Cerebellar cortex (tissue), 1 donor: ENCODE measurements at regions not wholly inside any gene's neighbourhood (a gene's known extent, or its start where the extent isn't known, plus 50 kb on each side); places are given as distances from the start of the nearest gene placed in this dataset.

Experiments
- DNase-seq: peaks from one replicate; pipeline ENCODE4 v3.0.0-alpha.2; 2015; ENCODE audit warnings: low spot score

GRCh38 chr3:67790043-67790442, 135.6 kb upstream of the SUCLG2 start:
- DNase-seq: peak; percentile 42

DNA sequence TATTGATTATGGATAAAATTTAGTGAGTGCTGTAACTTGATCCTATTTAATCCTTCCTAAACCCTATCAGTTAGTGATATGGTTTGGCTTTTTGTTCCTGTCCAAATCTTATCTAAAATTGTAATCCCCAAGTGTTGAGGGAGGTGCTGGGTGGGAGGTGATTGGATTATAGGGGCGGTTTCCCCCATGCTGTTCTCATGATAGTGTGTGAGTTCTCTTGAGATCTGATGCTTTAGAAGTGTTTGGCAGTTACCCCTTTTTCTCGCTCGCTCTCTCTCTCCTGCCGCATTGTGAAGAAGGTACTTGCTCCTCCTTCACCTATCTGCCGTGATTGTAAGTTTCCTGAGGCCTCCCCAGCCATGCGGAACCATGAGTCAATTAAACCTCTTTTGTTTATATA, 134.0 kb upstream of the SUCLG2 start:
- no peak for DNase-seq

GRCh38 chr3:67783281-67784250, 129.2 kb upstream of the SUCLG2 start:
- DNase-seq: no peak

DNA sequence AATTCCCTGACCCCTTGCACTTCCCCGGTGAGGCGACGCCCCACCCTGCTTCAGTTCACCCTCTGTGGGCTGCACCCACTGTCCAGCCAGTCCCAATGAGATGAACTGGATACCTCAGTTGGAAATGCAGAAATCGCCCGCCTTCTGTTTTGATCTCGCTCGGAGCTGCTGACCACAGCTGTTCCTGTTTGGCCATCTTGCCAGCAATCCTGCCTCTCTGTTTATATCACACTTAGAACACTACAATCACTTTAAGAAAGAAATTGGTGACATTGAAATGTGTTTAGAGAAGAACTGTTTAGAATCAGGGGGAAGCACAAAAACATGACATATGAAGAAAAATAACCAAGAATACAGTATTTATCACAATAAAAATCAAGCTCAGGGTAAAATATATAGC, 127.5 kb upstream of the SUCLG2 start:
- DNase-seq: no peak

DNA sequence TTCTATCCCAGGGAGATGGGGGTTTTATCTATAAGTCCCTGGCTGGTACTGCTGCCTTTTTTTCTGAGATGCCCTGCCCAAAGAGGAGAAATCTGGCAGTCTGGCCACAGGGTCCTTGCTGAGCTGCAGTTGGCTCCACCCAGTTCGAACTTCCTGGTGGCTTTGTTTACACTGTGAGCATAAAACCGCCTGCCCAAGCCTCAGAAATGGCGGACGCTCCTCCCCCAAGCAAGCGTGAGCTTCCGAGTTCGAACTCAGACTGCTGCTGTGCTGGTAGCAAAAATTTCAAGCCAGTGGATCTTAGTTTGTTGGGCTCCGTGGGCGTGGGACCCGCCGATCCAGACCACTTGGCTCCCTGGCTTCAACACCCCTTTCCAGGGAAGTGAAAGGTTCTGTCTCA, 126.8 kb upstream of the SUCLG2 start:
- DNase-seq: no peak

GRCh38 chr3:67774676-67775075, 120.3 kb upstream of the SUCLG2 start:
- no peak for DNase-seq

DNA sequence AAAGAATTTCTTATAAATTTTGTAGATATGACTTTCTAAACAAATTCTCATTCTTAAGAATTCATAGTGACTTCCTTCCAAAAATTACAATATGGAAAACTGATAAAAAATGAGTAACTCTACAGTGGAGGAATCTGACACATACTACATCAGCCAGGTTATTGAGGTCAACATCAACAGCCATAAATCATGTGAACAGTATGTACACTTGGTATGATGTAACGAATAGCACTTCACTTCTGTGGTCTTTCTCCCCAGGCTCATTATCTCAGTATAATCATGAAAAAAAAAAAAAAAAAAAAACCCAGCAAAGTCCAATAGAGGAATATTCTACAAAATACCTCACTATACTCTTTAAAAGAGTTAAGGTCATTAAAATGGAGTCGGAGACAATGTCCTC, 111.2 kb upstream of the SUCLG2 start:
- DNase-seq: no peak

GRCh38 chr3:67745296-67745695, 90.9 kb upstream of the SUCLG2 start:
- DNase-seq: no peak

- DNase-seq: no peak
Observed at GRCh38 chr3:67744699-67745098, 90.3 kb upstream of the SUCLG2 start.

GRCh38 chr3:67739851-67740250, 85.4 kb upstream of the SUCLG2 start:
- no peak for DNase-seq

DNA sequence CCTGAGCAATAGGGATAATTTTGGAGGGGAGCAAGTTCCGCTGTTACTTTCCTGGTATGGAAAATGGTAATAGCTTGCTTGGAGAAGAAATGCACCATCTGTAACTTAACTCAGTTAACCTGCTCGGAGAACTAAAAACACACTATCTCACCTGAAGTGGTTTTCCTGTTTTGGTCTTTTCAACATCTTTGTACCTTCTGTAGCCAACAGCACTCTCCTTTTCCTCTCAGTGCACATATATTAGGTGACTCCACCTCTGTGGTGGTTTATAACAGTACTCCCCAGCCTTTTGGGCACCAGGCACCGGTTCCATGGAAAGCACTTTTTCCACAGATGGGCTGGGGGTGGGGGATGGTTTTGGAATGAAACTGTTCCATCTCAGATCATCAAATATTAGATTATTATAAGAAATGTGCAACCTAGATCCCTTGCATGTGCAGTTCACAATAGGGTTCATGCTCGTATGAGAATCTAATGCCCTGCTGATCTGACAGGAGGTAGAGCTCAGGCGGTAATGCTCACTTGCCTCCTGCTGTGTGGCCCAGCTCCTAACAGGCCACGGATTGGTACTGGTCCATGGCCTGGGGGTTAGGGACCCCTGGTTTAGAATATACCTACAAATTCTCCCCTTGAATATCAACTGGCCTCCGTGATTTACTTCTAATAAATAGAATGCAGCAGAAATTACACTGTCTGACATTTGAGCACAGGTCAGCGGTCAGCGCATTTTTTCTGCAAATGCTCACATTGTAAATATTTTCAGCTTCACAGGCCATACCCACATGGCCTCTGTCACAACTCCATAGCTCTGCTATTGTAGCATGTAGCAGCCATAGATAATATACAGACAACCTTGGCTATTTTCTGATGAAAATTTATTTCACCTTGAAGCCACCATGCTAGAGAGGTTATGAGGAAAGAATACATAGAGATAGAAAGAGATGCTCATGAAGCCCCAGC, 83.8 kb upstream of the SUCLG2 start:
- DNase-seq: no peak

DNA sequence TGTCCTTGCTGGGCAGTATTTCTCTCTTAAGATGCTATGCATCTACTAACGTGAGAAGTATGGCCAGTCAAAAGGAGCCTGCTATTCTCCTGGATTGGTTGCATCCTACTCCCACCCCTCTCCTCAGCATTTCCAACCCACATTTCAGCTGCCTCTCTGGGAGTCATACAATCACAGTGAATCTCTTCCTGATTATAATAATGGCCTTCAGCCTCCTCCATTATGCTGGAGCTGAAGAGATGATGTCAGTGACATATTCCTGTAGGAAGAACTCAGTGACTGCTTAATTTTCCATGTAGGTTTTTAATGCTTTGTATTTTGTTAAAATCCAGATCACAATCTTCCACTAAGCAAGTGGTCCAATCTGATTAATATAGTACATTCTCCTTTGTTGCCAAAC, 82.7 kb upstream of the SUCLG2 start:
- DNase-seq: no peak

DNA sequence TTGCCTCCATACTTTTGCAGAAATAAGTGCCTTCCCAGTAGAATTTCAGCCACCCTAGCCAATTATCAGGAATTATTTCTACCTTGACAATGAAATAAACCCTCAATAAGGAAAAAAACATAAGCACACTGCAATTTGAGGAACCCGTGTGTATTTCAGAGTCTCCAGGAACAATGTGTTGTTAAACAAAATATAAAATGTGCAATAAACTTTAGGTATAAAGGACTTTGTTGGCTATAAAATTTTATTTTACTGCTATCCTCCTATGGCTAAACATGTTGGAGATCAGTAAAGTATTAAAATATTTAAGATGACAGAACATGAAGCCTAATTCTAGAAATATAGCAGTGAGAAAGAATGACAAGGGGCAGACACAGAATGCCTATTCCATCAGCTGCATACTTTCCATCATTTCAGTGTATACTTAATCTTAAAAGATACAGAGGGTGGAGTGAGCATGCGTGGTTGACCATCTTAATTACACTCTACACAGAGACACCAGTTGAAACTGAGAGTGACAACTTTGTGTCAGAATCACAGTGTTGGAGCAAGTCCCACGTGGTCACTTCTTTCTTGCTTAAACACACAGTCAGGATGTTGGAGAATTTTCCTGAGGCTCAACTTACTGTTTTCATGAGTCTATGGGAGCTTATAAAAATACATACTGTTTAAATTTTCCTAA, 79.0 kb upstream of the SUCLG2 start:
- DNase-seq: no peak

GRCh38 chr3:67724434-67724833, 70.0 kb upstream of the SUCLG2 start:
- DNase-seq: no peak

DNA sequence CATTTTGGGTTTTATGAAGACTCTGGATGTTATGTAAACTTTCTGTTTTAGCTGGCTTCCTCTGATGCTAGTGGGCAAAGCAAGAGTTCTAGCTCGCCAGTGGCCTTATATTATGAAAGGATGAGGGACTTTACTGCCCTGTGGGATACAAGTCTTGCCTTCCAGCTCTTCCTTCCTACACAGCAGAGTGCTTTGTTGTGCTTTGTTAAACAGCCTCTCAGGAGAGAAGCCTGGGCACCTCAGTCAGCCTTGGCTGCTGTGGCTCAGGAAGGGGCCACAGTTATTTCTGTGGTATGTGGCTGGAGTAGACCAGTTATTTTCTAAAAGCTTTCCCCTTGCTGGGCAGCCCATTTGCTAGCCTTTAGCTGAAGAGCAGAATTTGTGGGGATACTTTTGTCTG, 69.5 kb upstream of the SUCLG2 start:
- DNase-seq: no peak

DNA sequence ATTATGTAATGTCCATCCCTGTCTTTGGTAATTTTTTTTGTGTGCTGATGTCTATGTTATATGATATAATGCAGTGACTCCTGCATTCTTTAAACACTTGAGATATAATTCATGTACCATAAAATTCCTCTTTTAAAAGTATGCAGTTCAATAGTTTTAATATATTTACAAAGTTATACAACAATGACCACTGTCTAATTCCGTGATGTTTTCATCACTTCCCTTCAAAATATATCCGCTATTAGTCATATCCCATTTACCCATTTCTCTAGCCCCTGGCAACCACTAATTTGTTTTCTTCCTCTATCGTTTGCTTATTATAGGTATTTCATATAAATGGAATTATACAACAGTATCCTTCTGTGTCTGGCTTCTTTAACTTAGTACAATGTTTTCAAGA, 64.9 kb upstream of the SUCLG2 start:
- no peak for DNase-seq

- no peak for DNase-seq
Observed at GRCh38 chr3:67715971-67716370, 61.6 kb upstream of the SUCLG2 start.

GRCh38 chr3:67713764-67714469, 59.5 kb upstream of the SUCLG2 start:
- DNase-seq: no peak

DNA sequence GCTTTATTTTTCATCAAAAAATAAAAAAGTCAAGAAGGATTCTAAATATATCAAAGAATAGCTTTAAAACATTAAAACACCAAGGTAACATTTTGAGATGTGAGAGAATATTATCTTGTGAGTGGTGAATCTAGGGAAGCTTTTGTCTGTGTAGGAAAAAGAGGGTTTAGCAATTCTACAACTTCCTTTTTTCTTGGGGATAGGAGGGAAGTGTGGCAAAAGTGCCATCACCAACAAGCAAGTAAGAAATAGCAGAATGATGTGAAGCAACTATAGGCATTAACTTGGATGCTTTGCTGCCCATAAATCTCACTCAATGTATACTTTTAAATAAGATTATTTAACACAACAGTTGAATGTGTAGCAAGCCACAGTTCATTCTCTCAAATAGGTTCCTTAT, 57.8 kb upstream of the SUCLG2 start:
- DNase-seq: no peak

DNA sequence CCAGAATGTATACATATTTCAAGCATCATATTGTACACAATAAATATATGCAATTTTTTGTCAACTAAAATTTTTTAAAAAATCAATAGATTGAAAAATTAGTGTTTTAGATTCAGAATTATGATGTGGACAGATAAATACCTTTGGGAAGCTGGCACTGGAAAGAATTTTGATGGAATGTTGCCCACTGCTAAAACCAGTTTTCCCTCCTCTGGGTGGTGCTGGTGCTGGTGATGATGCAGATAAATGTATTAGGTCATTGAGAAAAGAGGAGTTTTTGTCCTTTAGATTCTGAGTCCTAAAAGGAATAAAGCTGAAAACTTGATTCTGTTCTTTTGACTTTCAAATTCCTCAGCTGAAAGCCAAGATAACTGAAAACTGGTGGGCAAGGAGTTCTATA, 56.0 kb upstream of the SUCLG2 start:
- DNase-seq: no peak

DNA sequence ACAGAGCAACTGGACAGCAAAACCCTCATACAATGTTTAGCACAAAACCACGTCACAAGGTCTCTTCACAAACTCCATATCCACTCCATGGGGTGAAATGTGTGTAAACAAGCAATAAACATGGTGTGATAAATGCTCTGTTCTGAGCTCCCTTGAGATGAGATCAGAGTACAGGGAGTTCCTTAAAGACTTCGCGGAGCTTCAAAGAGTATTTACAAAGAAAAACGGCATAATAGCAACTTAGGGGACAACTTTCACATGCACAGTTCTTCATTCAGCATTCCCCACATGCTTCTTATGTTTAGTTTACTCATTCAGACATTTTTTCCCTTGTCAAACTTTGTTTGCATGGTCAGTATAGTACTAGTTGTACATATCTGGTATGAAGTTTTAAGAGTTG, 52.5 kb upstream of the SUCLG2 start:
- no peak for DNase-seq

- no peak for DNase-seq
Observed at GRCh38 chr3:67704322-67704721, 49.9 kb upstream of the SUCLG2 start.
